ENCODE measurements at regions not wholly inside any gene's neighbourhood (a gene's known extent, or its start where the extent isn't known, plus 50 kb on each side); places are given as distances from the start of the nearest gene placed in this dataset.

GRCh38 chr1:232183266-232183800, 446.6 kb downstream of the SIPA1L2 start:
- CTCF ChIA-PET: no interaction called here
- H3K27me3 ChIP-seq (ENCODE audit: control insufficient read depth, insufficient read depth, low read length): no peaks in the 10 kb centered on the region
- POLR2A ChIA-PET: no interaction called here
- TF ChIP-seq CTCF (IDR thresholded peaks at IDR 0.05; ENCODE audit: insufficient read depth, low read depth, low read length): no peak
- no peak for DNase-seq (ENCODE audit: low read depth)
- no peak overlapping the region for H3K4me3 ChIP-seq (ENCODE audit: low read depth, low read length)
- H3K36me3 ChIP-seq (ENCODE audit: control insufficient read depth, insufficient read depth, low read length): no peaks in the 10 kb centered on the region

GRCh38 chr1:232182236-232182635, 447.7 kb downstream of the SIPA1L2 start:
- no peak overlapping the region for H3K4me3 ChIP-seq (ENCODE audit: low read depth, low read length)
- TF ChIP-seq CTCF (IDR thresholded peaks at IDR 0.05; ENCODE audit: insufficient read depth, low read depth, low read length): no peak
- POLR2A ChIA-PET: no interaction called here
- no peak for DNase-seq (ENCODE audit: low read depth)
- CTCF ChIA-PET: no interaction called here
- no peaks in the 10 kb centered on the region for H3K36me3 ChIP-seq (ENCODE audit: control insufficient read depth, insufficient read depth, low read length)
- no peaks in the 10 kb centered on the region for H3K27me3 ChIP-seq (ENCODE audit: control insufficient read depth, insufficient read depth, low read length)

- no peak for TF ChIP-seq CTCF (IDR thresholded peaks at IDR 0.05; ENCODE audit: insufficient read depth, low read depth, low read length)
- DNase-seq (ENCODE audit: low read depth): no peak
- H3K36me3 ChIP-seq (ENCODE audit: control insufficient read depth, insufficient read depth, low read length): no peaks in the 10 kb centered on the region
- no peaks in the 10 kb centered on the region for H3K27me3 ChIP-seq (ENCODE audit: control insufficient read depth, insufficient read depth, low read length)
- no peak overlapping the region for H3K4me3 ChIP-seq (ENCODE audit: low read depth, low read length)
- POLR2A ChIA-PET: no interaction called here
- CTCF ChIA-PET: no interaction called here
Measured at GRCh38 chr1:232180779-232181136, 449.2 kb downstream of the SIPA1L2 start.

GRCh38 chr1:232179896-232180778, 449.8 kb downstream of the SIPA1L2 start:
- CTCF ChIA-PET: interaction anchor here (0.8 kb wide), 1 partner anchor 10 kb away, joined by 3 read pairs; no protein-coding TSS in a partner anchor

More at GRCh38 chr1:232179896-232180778, 449.8 kb downstream of the SIPA1L2 start:
- H3K36me3 ChIP-seq (ENCODE audit: control insufficient read depth, insufficient read depth, low read length): no peaks in the 10 kb centered on the region
- no peak for TF ChIP-seq CTCF (IDR thresholded peaks at IDR 0.05; ENCODE audit: insufficient read depth, low read depth, low read length)
- no peak for DNase-seq (ENCODE audit: low read depth)
- POLR2A ChIA-PET: interaction anchor here (0.6 kb wide), 1 partner anchor 174 kb away, joined by 3 read pairs; no protein-coding TSS in a partner anchor
- no peaks in the 10 kb centered on the region for H3K27me3 ChIP-seq (ENCODE audit: control insufficient read depth, insufficient read depth, low read length)
- H3K4me3 ChIP-seq (ENCODE audit: low read depth, low read length): no peak overlapping the region
